SK-N-SH (cell line): ENCODE measurements at regions not wholly inside any gene's neighbourhood (a gene's known extent, or its start where the extent isn't known, plus 50 kb on each side); places are given as distances from the start of the nearest gene placed in this dataset.
A peak's percentile ranks its signal among the peaks of the same experiment; 100 is the strongest.

ENCODE experiments used
- EP300 ChIP-seq, 2 experiments: IDR thresholded peaks; 2 replicates each; pipeline versions ENCODE4 v1.4.0 to v1.6.1; 2012; ENCODE audit warnings: borderline replicate concordance in 1 of 2, low read depth in 1 of 2, low read length in 1 of 2
- EZH2phosphoT487 ChIP-seq: fragments of 200-600 bp; sonication (generic); IDR thresholded peaks from 2 replicates; pipeline ENCODE4 v1.6.1; 2017; ENCODE audit warnings: low read depth, mixed run types, mild to moderate bottlenecking, antibody characterized with exemption, moderate library complexity, borderline replicate concordance
- FOXM1 ChIP-seq: IDR thresholded peaks from 2 replicates; pipeline ENCODE4 v1.4.0; 2012; ENCODE audit warnings: low read depth, mild to moderate bottlenecking
- JUND ChIP-seq: IDR thresholded peaks from 2 replicates; pipeline ENCODE4 v1.4.0; 2012
- MEF2A ChIP-seq: IDR thresholded peaks from 2 replicates; pipeline ENCODE4 v1.4.0; 2012; ENCODE audit warnings: low read depth, borderline replicate concordance
- POLR2AphosphoS5 ChIP-seq: IDR thresholded peaks from 2 replicates; pipeline ENCODE4 v1.6.1; 2012; ENCODE audit warnings: low read depth, low read length
- RCOR1 ChIP-seq: fragments of 150-350 bp; IDR thresholded peaks from 2 replicates; pipeline ENCODE4 v1.6.1; 2017; ENCODE audit warnings: antibody characterized with exemption, low read length
- RFX5 ChIP-seq: IDR thresholded peaks from 2 replicates; pipeline ENCODE4 v1.6.1; 2012; ENCODE audit warnings: mild to moderate bottlenecking, improper control_type of control experiment, low read length
- TAF1 ChIP-seq: IDR thresholded peaks from 2 replicates; pipeline ENCODE4 v1.6.1; 2012; ENCODE audit warnings: low read depth, mild to moderate bottlenecking, low read length, moderate library complexity, borderline replicate concordance
- TF ChIP-seq, protein P1 (sequence below): fragments of 200-600 bp; sonication (generic); IDR thresholded peaks from 2 replicates; pipeline ENCODE4 v1.6.1; 2017; ENCODE audit warnings: antibody characterized with exemption, mild to moderate bottlenecking, moderate library complexity
- TF ChIP-seq, protein P2 (sequence below): fragments of 150-350 bp; IDR thresholded peaks from 2 replicates; pipeline ENCODE4 v1.6.1; 2017; ENCODE audit warnings: antibody characterized with exemption, low read length, low read depth, borderline replicate concordance
- TF ChIP-seq, protein P3 (sequence below): IDR thresholded peaks from 2 replicates; pipeline ENCODE4 v1.4.0; 2012; ENCODE audit warnings: low read depth
- TF ChIP-seq, protein P4 (sequence below): IDR thresholded peaks from 2 replicates; pipeline ENCODE4 v1.6.1; 2012; ENCODE audit warnings: mild to moderate bottlenecking, low read depth, low read length, moderate library complexity

DNA sequence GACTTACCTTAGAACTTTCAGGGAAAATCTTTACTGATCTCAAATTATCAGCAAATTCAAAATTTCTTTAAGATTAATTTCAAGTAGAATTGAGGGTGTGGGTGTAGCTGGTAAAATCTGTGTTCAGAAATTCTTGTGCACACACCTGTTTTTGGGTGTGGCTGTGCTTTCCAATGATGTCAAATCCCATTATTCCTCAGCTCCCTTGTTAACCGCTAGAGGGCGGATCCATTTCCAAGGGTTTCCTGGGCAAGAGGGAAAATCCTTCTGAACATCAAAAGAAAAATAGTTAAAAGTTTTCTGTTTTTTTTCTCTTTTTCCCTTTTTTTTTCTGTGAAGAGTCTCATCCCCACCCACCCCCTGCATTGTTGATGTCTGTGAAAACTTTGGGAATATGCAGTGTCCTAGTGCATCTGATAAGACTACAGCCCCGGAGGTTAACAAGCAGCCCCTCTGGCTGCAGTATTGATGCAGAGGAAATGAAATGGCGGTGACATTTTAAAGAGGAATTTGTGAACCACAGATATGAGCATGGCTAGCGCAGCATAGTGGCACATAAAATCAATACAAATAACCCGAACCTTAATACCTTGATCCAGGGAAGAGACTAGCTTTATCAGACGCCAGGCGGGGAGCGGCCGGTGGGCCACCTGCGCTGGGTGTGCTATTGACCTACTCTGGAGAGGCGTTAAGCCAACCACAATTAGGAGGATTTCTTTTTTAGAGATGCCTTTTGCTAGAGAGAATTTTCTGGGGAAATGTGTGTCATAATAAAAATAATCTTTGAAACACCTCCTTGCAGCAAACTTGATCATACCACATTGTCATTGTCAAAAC is 130.9 kb downstream of the FOXA2 start:
- TF ChIP-seq, protein P1, sequence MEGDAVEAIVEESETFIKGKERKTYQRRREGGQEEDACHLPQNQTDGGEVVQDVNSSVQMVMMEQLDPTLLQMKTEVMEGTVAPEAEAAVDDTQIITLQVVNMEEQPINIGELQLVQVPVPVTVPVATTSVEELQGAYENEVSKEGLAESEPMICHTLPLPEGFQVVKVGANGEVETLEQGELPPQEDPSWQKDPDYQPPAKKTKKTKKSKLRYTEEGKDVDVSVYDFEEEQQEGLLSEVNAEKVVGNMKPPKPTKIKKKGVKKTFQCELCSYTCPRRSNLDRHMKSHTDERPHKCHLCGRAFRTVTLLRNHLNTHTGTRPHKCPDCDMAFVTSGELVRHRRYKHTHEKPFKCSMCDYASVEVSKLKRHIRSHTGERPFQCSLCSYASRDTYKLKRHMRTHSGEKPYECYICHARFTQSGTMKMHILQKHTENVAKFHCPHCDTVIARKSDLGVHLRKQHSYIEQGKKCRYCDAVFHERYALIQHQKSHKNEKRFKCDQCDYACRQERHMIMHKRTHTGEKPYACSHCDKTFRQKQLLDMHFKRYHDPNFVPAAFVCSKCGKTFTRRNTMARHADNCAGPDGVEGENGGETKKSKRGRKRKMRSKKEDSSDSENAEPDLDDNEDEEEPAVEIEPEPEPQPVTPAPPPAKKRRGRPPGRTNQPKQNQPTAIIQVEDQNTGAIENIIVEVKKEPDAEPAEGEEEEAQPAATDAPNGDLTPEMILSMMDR, result peak; percentile 74
- TF ChIP-seq MEF2A (no peak), RFX5 (no peak), FOXM1 (no peak), EP300 (IDR thresholded peaks at IDR 0.05; ENCODE audit: borderline replicate concordance in 1 of 2, low read depth in 1 of 2, low read length in 1 of 2) (no peak), TAF1 (no peak), JUND (no peak), POLR2AphosphoS5 (no peak), EZH2phosphoT487 (no peak), RCOR1 (no peak)
- TF ChIP-seq, protein P2, sequence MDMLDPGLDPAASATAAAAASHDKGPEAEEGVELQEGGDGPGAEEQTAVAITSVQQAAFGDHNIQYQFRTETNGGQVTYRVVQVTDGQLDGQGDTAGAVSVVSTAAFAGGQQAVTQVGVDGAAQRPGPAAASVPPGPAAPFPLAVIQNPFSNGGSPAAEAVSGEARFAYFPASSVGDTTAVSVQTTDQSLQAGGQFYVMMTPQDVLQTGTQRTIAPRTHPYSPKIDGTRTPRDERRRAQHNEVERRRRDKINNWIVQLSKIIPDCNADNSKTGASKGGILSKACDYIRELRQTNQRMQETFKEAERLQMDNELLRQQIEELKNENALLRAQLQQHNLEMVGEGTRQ, result no peak
- TF ChIP-seq, protein P3, sequence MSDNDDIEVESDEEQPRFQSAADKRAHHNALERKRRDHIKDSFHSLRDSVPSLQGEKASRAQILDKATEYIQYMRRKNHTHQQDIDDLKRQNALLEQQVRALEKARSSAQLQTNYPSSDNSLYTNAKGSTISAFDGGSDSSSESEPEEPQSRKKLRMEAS, result no peak
- TF ChIP-seq, protein P4, sequence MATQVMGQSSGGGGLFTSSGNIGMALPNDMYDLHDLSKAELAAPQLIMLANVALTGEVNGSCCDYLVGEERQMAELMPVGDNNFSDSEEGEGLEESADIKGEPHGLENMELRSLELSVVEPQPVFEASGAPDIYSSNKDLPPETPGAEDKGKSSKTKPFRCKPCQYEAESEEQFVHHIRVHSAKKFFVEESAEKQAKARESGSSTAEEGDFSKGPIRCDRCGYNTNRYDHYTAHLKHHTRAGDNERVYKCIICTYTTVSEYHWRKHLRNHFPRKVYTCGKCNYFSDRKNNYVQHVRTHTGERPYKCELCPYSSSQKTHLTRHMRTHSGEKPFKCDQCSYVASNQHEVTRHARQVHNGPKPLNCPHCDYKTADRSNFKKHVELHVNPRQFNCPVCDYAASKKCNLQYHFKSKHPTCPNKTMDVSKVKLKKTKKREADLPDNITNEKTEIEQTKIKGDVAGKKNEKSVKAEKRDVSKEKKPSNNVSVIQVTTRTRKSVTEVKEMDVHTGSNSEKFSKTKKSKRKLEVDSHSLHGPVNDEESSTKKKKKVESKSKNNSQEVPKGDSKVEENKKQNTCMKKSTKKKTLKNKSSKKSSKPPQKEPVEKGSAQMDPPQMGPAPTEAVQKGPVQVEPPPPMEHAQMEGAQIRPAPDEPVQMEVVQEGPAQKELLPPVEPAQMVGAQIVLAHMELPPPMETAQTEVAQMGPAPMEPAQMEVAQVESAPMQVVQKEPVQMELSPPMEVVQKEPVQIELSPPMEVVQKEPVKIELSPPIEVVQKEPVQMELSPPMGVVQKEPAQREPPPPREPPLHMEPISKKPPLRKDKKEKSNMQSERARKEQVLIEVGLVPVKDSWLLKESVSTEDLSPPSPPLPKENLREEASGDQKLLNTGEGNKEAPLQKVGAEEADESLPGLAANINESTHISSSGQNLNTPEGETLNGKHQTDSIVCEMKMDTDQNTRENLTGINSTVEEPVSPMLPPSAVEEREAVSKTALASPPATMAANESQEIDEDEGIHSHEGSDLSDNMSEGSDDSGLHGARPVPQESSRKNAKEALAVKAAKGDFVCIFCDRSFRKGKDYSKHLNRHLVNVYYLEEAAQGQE, result no peak
